ENCODE measurements at regions not wholly inside any gene's neighbourhood (a gene's known extent, or its start where the extent isn't known, plus 50 kb on each side); places are given as distances from the start of the nearest gene placed in this dataset.

DNA sequence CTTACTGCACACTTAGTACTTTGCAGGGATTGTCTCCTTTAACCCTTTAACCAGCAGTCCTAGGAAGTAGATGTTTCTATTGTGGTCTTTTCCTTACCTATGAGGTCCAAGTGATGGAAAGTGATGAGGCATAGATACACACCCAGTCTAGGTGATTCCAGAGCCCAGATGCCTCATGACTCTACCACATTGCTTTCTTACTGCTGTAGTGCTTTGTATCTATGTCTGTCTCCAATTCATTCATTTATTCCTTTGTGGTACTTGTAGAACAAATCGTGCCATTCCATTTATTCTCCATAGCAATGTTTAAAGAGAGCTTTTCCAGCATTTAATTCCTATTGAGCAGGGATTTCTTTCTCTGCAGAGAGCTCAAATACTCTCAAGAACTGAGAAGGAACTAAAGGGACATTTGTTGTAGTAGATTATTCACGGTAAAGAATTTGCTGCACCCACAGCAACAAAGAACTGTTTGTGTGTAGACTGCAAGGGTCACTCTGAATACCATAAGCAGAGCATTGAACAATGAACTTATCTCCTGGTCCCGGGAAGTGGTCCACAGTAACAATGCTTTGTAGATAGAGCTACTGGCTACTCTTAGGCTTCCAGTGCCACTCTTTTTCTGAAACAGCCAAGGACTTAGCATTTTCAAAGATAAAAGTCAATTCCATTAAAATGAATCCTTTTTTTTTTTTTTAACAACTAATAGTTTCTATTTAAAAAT is 337.0 kb downstream of the PTEN start:
- no peak for DNase-seq (ENCODE audit: low read depth in 2 of 2)

DNA sequence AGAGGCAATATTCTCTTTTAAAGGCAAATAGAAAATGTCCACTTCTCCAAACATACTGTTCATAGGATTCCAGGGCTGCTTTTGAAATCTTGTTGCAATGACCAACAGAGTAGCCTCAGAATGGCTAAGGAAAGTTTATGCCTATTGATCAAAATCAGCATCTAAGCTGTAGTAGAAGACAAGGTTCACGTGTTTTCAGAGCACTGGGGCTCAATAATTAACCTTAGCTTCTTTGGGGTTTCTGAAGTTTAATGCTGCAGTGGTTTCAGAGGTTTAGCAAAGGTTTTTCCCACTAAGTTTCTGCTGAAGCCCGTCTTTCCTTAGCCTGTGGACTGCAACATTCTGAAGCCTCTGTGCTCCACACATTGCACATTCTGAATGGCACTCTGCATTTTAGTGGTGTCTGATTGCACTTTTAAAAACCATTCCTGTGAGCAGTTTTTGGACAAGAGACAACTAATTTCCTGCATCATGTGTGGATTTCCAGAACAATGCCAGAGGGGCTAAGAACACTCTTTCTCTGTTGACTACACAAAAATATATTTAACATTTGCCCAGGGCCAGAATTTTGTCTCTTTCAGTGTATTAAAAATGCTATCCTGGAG is 342.5 kb downstream of the PTEN start:
- DNase-seq (ENCODE audit: low read depth in 2 of 2): no peak

DNA sequence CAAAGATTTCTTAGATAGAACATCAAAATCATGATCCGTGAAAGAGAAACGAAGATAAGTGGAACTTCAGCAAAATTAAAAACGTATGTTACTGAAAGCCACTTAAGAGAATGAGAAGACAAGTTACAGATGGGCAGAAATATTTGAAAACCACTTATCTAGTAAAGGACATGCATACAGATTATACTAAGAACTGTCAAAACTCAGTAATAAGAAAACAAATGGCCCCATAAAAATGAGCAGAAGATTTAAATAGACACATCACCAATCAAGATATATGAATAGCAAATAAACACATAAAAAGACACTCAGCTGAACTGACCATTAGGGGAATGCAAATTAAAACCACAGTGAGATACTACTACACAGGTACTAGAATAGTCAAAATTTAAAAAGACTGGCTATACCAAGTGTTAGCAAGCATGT is 343.7 kb downstream of the PTEN start:
- peak; percentile 47 to 51 for DNase-seq (ENCODE audit: low read depth in 2 of 2)

DNA sequence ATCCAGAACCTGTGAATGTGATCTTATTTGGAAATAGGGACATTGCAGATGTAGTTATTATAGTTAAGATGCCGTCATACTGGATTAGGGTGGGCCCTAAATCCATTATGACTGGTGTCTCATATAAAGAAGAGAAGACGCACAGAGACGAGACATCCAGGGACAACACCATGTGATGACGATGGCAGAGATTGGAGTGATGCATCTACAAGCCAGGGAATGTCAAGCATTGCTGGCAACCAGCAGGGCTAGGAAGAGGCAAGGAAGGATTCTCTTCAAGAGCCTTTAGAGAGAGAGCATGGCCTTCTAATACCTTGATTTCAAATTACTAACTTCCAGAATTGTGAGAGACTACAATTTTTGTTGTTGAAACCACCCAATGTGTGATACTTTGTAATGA is 345.8 kb downstream of the PTEN start:
- DNase-seq (ENCODE audit: low read depth in 2 of 2): no peak

- peak; percentile 55 to 60 for DNase-seq (ENCODE audit: low read depth in 2 of 2)
Observed at GRCh38 chr10:88209837-88210561, 346.6 kb downstream of the PTEN start.

DNA sequence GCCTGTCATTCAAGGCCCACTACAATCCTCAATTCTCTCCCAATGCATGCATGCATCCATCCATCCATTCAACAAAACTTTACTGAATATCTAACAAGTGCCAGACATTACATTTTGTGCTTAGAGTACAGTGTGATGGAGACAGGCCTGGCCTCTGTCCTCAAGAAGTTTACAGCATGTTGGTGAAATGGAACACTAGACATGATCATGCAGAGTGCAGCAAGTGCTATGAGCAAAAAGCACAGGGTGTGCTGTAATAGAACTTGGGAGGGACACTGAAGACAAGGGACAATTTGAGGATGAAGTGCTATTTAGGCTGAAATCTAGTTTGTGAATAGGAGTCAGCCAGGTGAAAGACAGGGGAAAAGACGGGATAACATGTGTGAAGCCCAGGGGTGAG is 347.8 kb downstream of the PTEN start:
- DNase-seq (ENCODE audit: low read depth in 2 of 2): no peak

DNA sequence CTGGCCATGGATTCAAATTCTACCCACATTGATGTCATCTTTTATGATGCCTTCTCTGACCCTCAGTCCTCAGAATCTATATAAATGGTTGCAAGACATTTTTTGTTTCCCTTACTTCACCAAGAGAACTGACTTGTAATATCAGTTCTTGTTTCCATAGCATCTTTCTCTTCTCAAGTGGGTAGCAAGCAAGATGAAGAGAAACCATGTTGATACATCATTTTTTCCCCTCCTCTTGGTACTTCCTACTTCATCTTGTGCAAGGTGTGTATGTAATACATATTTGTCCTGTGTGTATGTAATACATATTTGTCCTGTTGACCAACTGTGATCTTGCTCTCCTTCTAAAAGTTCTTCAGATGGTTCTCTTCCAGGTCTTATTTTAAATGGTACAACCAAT is 348.6 kb downstream of the PTEN start:
- DNase-seq (ENCODE audit: low read depth in 2 of 2): no peak

DNA sequence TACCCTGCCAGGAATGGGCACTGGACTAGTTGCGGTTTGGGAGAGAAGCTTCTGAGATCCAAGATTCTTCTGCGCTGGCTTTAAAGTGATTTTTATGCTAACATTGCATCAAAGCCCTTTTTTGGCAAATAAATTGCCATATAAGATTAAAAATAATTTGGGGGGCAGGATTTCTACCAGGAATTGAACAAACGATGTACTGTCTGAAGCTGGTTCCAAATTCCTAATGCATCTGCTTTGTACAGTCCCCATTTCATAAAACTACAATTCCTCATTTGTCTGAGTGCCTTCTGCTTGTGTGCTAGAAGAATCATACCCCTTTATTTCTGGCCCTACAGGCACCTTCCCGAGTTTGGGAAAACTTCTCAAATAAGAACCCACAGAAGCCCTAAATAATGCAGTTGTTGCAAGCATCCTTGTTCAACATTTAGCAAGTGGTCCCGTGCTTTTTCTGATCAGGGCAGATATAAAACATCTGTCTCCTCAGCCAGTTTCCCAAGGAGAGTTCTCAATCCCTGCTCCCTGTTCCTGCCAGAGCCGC is 349.7 kb downstream of the PTEN start:
- DNase-seq (ENCODE audit: low read depth in 2 of 2): no peak

DNA sequence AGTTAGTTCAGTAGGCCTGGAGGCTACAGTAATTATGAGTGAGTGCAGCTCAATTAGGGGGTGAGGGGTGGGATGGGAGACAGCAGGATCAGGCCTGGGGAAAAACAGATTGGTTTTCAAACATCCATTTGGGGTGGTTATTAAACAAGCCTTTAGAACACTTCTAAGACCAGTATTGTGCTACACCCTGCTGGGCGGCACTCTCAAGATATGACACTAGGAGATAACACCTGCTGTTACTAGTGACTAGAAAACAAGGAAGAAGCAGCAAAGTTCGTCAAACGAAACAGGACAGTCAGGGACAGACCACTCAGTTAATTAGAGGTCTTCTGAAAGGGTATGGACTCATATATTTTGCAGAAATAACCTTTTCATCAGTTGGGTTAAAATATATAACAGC is 353.6 kb downstream of the PTEN start:
- DNase-seq (ENCODE audit: low read depth in 2 of 2): no peak

GRCh38 chr10:88218362-88218761 is 354.9 kb downstream of the PTEN start:
- DNase-seq (ENCODE audit: low read depth in 2 of 2): no peak

DNA sequence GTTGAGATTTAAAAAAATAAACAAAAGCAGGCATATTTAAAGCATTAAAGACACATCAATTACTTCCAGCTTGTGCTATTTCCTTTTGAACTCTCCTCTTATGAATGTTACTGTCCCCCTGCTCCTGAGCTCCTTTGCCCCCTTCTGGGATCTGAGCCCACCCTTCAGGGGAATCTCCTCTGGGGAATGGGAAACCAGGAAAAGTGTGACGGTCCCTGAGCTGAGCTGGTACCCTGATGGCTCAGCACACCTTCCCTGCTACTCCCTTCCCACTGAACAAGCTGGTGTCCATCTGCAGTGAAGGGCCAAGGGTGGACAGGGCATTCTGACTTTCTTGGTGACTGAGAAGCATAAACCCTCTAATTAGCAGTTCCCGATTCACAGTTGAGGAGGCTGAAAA is 356.3 kb downstream of the PTEN start:
- DNase-seq (ENCODE audit: low read depth in 2 of 2): no peak

GRCh38 chr10:88221010-88221973 is 357.9 kb downstream of the PTEN start:
- DNase-seq (ENCODE audit: low read depth in 2 of 2): no peak

DNA sequence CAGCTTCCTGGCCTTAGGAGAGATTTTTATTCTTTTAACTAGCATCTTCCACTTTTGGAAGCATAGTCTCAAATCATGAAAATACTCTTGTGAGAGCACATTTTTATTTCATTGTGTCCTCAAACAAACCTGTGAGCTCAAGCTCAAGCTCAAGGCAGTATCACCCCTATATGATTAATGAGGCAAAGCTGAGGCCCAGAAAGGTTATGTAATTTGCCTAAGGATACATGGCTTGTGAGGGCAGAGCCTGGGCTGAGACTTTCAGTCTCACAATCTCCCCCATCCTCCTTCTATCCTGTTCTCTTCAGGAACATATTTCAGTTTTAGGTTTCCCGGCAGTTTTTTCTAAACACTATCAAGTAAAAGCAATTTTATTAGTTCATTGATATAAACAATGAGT is 359.5 kb downstream of the PTEN start:
- DNase-seq (ENCODE audit: low read depth in 2 of 2): no peak
